IPS DF 6.9 (cell line): ENCODE measurements at regions not wholly inside any gene's neighbourhood (a gene's known extent, or its start where the extent isn't known, plus 50 kb on each side); places are given as distances from the start of the nearest gene placed in this dataset.

Source experiments
- DNase-seq: peaks from one replicate; pipeline ENCODE4 v3.0.0-alpha.2; 2013; ENCODE audit warnings: low read depth, low spot score
- H3K27ac ChIP-seq: one replicate; pipeline ENCODE4 v1.5.1; 2013; ENCODE audit warnings: low read length, control low read depth
- H3K27me3 ChIP-seq: 2 replicates; pipeline ENCODE4 v1.6.1; 2013; ENCODE audit warnings: mild to moderate bottlenecking, low read length; ENCODE audit not compliant: control insufficient read depth, insufficient read depth
- H3K36me3 ChIP-seq: 2 replicates; pipeline ENCODE4 v1.6.1; 2013; ENCODE audit warnings: low read length; ENCODE audit not compliant: control insufficient read depth, insufficient read depth
- H3K4me1 ChIP-seq: 2 replicates; pipeline ENCODE4 v1.6.1; 2013; ENCODE audit warnings: low read length; ENCODE audit not compliant: control insufficient read depth, insufficient read depth
- H3K4me3 ChIP-seq: 2 replicates; pipeline ENCODE4 v1.5.1; 2013; ENCODE audit warnings: mild to moderate bottlenecking, low read length
- H3K9me3 ChIP-seq: 2 replicates; pipeline ENCODE4 v1.6.1; 2013; ENCODE audit warnings: low read length, inconsistent platforms; ENCODE audit not compliant: control insufficient read depth, insufficient read depth
- WGBS: extraction: QIAGEN DNeasy Blood & Tissue Kit; methylation state at CpG from one replicate; pipeline ENCODE4 v1.1.7; 2013; ENCODE audit warnings: mixed read lengths, missing lambda C conversion rate; ENCODE audit not compliant: insufficient read length, insufficient coverage; 5-methylcytosine and 5-hydroxymethylcytosine counted together

DNA sequence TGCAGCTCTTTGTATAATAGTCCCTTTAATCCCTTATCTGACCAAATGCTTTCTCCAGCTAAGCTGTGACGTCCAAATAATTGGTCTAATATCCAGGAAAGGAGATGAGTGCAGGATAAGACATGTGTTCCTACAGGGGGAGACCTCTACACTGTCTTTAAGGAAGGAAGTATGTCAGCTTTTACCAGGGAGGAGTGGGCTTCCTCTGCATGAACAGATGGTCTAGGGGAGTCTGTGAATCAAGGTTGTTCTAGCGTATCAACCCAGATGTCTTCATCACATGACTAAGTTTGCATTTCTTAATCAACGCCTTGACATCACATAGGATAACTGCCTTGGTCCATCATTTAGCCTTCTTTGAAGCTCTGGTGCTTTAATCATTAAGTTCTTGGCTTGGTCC, 528.2 kb downstream of the MRPL39 start:
- Histone ChIP-seq H3K4me1 (no peaks in the 10 kb centered on the region), H3K27ac (no peak overlapping the region), H3K9me3 (peaks cover 8% of the 10 kb centered on the region), H3K4me3 (no peak overlapping the region), H3K27me3 (no peaks in the 10 kb centered on the region), H3K36me3 (no peaks in the 10 kb centered on the region)
- no CpG with 5 or more reads among the region's 3 CpGs for WGBS
- DNase-seq, result no peak

DNA sequence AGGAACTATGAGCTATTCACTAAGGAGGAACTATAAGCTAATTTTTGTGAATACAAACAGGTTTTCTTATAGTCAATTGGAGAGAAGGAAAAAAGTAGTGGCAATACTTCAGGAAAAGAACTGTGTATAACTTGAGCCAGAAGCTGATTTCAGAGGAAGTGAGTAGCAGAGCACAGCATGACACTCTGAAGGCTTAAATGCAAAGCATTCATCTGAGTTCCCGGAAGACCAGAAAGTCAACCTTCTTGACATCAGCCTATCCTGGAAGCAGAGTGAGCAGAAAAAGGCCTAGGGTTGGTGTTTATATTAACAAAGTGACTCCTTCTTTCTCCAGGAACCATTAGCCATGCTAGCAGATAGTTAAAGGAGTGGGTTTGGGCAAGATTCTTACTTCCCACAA, 545.2 kb downstream of the MRPL39 start:
- no peaks in the 10 kb centered on the region for H3K4me1 ChIP-seq
- DNase-seq, result no peak
- H3K4me3 ChIP-seq, result no peak overlapping the region
- WGBS, result no CpG with 5 or more reads among the region's 1 CpG
- no peak overlapping the region for H3K27ac ChIP-seq
- no peaks in the 10 kb centered on the region for H3K36me3 ChIP-seq
- H3K9me3 ChIP-seq, result peaks cover 7% of the 10 kb centered on the region
- no peaks in the 10 kb centered on the region for H3K27me3 ChIP-seq

- Histone ChIP-seq H3K36me3 (no peaks in the 10 kb centered on the region), H3K9me3 (0 out of 2 replicates have a peak, but pooled peaks cover 2% of the 10 kb centered on the region), H3K27me3 (no peaks in the 10 kb centered on the region), H3K4me3 (no peak overlapping the region), H3K4me1 (no peaks in the 10 kb centered on the region), H3K27ac (no peak overlapping the region)
- DNase-seq, result no peak
- no CpG with 5 or more reads among the region's 2 CpGs for WGBS
These were observed 552.6 kb downstream of the MRPL39 start for GRCh38 chr21:25054689-25055088.

- DNase-seq, result no peak
- Histone ChIP-seq H3K4me1 (no peaks in the 10 kb centered on the region), H3K9me3 (peaks cover 2% of the 10 kb centered on the region), H3K36me3 (no peaks in the 10 kb centered on the region), H3K4me3 (no peak overlapping the region), H3K27ac (no peak overlapping the region), H3K27me3 (no peaks in the 10 kb centered on the region)
- no CpG with 5 or more reads among the region's 5 CpGs for WGBS
These were observed 567.6 kb downstream of the MRPL39 start for GRCh38 chr21:25039461-25040380.

DNA sequence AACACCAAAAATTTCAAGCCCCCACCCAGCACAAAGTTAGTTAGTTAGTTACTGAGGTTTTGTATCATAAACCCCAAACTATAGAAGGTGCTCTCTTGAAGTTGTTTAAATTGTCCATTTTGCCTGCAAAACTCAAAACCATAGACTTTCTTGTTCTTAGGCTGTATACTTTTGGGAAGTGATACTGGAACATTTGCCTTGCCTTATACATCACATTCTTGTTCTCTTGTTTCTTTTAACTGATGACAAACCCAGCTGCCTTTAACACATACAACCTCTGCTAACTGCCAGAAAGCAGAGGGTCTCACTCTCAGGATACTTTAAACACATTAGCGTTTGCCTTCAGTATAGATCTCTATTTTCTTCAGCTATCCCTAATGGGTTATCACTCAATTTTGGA, 570.5 kb downstream of the MRPL39 start:
- Histone ChIP-seq H3K27ac (no peak overlapping the region), H3K4me3 (no peak overlapping the region), H3K36me3 (no peaks in the 10 kb centered on the region), H3K27me3 (no peaks in the 10 kb centered on the region), H3K4me1 (no peaks in the 10 kb centered on the region), H3K9me3 (peaks cover 2% of the 10 kb centered on the region)
- WGBS, result no CpG with 5 or more reads among the region's 1 CpG
- no peak for DNase-seq

GRCh38 chr21:25031750-25032149, 575.5 kb downstream of the MRPL39 start:
- no peak for DNase-seq
- no peaks in the 10 kb centered on the region for H3K27me3 ChIP-seq
- H3K27ac ChIP-seq, result no peak overlapping the region
- no peaks in the 10 kb centered on the region for H3K4me1 ChIP-seq
- no peaks in the 10 kb centered on the region for H3K36me3 ChIP-seq
- H3K4me3 ChIP-seq, result no peak overlapping the region
- no CpG with 5 or more reads among the region's 5 CpGs for WGBS
- peaks cover 2% of the 10 kb centered on the region for H3K9me3 ChIP-seq

GRCh38 chr21:25029580-25029979, 577.7 kb downstream of the MRPL39 start:
- H3K9me3 ChIP-seq, result peaks cover 10% of the 10 kb centered on the region
- H3K4me1 ChIP-seq, result no peaks in the 10 kb centered on the region
- H3K27ac ChIP-seq, result no peak overlapping the region
- H3K27me3 ChIP-seq, result no peaks in the 10 kb centered on the region
- no peak for DNase-seq
- no peak overlapping the region for H3K4me3 ChIP-seq
- peaks cover 2% of the 10 kb centered on the region; the same call in 1 of the 2 replicates for H3K36me3 ChIP-seq
- WGBS, result no CpG with 5 or more reads among the region's 3 CpGs

DNA sequence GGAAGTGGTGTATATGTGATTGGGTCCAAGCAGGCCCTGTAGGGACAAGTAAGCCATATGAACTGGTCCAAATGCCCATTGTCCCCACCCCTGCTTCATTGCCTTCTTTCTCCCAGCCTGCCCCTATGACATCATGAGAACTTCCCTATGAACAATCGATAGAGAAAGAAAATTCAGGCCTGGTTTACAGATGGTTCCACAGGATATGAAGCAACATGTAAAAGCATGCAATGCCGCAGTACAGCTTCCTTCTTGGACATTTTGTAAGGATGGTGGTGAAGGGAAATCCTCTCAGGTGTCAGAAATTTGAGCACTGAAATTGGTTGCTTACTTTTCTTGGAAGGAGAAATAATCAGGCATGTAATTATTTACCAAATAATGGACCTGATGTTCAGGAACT, 581.7 kb downstream of the MRPL39 start:
- no peaks in the 10 kb centered on the region; the same call in 1 of the 2 replicates for H3K27me3 ChIP-seq
- no peaks in the 10 kb centered on the region for H3K4me1 ChIP-seq
- H3K9me3 ChIP-seq, result peaks cover 13% of the 10 kb centered on the region
- no CpG with 5 or more reads among the region's 2 CpGs for WGBS
- no peak for DNase-seq
- peaks cover 3% of the 10 kb centered on the region; the same call in 1 of the 2 replicates for H3K36me3 ChIP-seq
- no peak overlapping the region for H3K4me3 ChIP-seq
- H3K27ac ChIP-seq, result no peak overlapping the region

DNA sequence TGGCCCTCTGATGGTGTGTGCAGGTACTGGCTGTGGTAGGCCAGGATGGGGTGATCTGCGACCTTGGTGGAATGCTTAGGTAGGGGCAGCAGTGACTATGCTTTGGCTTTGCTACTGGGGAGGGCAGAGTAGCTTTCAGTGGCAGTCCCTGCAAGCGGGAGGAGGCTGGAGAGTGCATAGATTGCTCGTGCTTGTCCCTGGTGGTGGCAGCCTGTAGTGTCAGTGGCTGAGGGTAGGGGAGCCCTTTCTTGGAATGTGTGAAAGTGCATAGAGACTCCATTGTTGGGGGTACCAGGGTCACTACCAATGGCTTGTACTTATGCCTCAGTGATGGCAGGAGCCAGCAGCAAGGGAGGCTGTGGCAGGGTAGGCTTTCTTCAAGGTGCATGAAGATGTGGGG, 582.6 kb downstream of the MRPL39 start:
- Histone ChIP-seq H3K9me3 (peaks cover 13% of the 10 kb centered on the region), H3K4me3 (no peak overlapping the region), H3K36me3 (peaks cover 3% of the 10 kb centered on the region; the same call in 1 of the 2 replicates), H3K27me3 (no peaks in the 10 kb centered on the region; the same call in 1 of the 2 replicates), H3K27ac (no peak overlapping the region), H3K4me1 (no peaks in the 10 kb centered on the region)
- WGBS, result no CpG with 5 or more reads among the region's 3 CpGs
- no peak for DNase-seq

DNA sequence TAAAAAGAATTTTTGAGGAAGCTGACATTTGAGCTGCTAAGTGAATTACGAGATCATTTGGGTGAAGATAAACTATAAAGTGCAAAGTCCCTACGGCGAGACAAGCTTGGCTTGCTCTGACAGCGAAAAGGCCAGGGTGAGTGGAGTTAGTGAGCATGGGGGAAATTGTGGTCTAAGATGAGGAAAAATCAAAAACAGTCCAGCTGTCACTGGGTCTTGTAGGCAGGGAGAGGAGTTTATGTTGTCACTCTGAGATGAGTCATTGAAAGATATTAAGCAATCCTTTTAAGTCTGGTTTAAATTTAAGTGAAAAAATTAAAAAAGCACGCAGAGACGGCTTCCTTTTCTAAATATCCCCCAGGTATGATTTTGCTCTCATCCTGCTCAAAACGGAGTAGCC, 601.9 kb downstream of the MRPL39 start:
- Histone ChIP-seq H3K36me3 (no peaks in the 10 kb centered on the region), H3K4me1 (no peaks in the 10 kb centered on the region), H3K27me3 (no peaks in the 10 kb centered on the region), H3K4me3 (no peak overlapping the region), H3K9me3 (no peaks in the 10 kb centered on the region; the same call in 1 of the 2 replicates), H3K27ac (no peak overlapping the region)
- DNase-seq, result no peak
- WGBS, result no CpG with 5 or more reads among the region's 7 CpGs

- WGBS, result no CpG with 5 or more reads among the region's 2 CpGs
- H3K27ac ChIP-seq, result no peak overlapping the region
- no peaks in the 10 kb centered on the region for H3K36me3 ChIP-seq
- H3K27me3 ChIP-seq, result no peaks in the 10 kb centered on the region
- H3K4me1 ChIP-seq, result no peaks in the 10 kb centered on the region
- no peak for DNase-seq
- no peaks in the 10 kb centered on the region; the same call in 1 of the 2 replicates for H3K9me3 ChIP-seq
- no peak overlapping the region for H3K4me3 ChIP-seq
These were observed 604.6 kb downstream of the MRPL39 start for GRCh38 chr21:25002676-25003075.
